Mucosa of descending colon (tissue), 3 donors: ENCODE measurements at regions not wholly inside any gene's neighbourhood (a gene's known extent, or its start where the extent isn't known, plus 50 kb on each side); places are given as distances from the start of the nearest gene placed in this dataset.
"Not testable (repeated sequence)": the region's sequence is repeated elsewhere in the genome, so short reads cannot be mapped to it uniquely, and the experiment has no call there.

Experiments used
- ATAC-seq: fragments of 200-7000 bp; cut with Tn5 transposase; one replicate; pipeline ENCODE4 v1.9.1; 2020; ENCODE audit warnings: mild to moderate bottlenecking, moderate library complexity
- DNase-seq, 3 donors: peaks; one replicate each; pipeline ENCODE4 v3.0.0-alpha.2; 2020
- H3K36me3 ChIP-seq: fragments of 200-600 bp; one replicate; pipeline ENCODE4 v1.8.0; 2021; ENCODE audit warnings: low read depth, mild to moderate bottlenecking
- H3K4me1 ChIP-seq: fragments of 200-600 bp; one replicate; pipeline ENCODE4 v1.8.0; 2021; ENCODE audit warnings: low read depth, mild to moderate bottlenecking
- H3K4me3 ChIP-seq: fragments of 200-600 bp; one replicate; pipeline ENCODE4 v1.8.0; 2021; ENCODE audit warnings: mild to moderate bottlenecking
- H3K9me3 ChIP-seq: fragments of 200-600 bp; one replicate; pipeline ENCODE4 v1.8.0; 2021; ENCODE audit warnings: mild to moderate bottlenecking
- intact Hi-C, 2 donors: fragments of 100-400 bp; cut with DNase I in 1 of 2; cut with micrococcal nuclease in 1 of 2; formaldehyde crosslinking; loops; one replicate each; pipeline versions ENCODE4 v1.11.0 to v1.11.1; 2022; cut with DNase I, micrococcal nuclease
- TF ChIP-seq, protein P1 (sequence below): fragments of 200-600 bp; IDR thresholded peaks from one replicate; pipeline ENCODE4 v1.8.0; 2022; ENCODE audit warnings: antibody characterized with exemption, mild to moderate bottlenecking
- donor health status: DM: no; HTN: no; CAD: no; lungs with moderate emphysema.
- donor health status: DM: no; HTN: no; CAD: no.
- donor health status: DM: no; HTN: yes; CAD: no.

GRCh38 chr6:116994447-116994846 lies 117.4 kb downstream of the RFX6 start:
- Histone ChIP-seq H3K36me3 (no peaks in the 10 kb centered on the region), H3K4me3 (no peak overlapping the region), H3K4me1 (no peaks in the 10 kb centered on the region), H3K9me3 (no peaks in the 10 kb centered on the region)
- TF ChIP-seq, protein P1, sequence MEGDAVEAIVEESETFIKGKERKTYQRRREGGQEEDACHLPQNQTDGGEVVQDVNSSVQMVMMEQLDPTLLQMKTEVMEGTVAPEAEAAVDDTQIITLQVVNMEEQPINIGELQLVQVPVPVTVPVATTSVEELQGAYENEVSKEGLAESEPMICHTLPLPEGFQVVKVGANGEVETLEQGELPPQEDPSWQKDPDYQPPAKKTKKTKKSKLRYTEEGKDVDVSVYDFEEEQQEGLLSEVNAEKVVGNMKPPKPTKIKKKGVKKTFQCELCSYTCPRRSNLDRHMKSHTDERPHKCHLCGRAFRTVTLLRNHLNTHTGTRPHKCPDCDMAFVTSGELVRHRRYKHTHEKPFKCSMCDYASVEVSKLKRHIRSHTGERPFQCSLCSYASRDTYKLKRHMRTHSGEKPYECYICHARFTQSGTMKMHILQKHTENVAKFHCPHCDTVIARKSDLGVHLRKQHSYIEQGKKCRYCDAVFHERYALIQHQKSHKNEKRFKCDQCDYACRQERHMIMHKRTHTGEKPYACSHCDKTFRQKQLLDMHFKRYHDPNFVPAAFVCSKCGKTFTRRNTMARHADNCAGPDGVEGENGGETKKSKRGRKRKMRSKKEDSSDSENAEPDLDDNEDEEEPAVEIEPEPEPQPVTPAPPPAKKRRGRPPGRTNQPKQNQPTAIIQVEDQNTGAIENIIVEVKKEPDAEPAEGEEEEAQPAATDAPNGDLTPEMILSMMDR: no peak
- intact Hi-C loops: no loop called here
- ATAC-seq (no peak), DNase-seq (no peak)

- intact Hi-C loops: no loop called here
Observed at GRCh38 chr6:116996842-116997241, 119.8 kb downstream of the RFX6 start.

DNA sequence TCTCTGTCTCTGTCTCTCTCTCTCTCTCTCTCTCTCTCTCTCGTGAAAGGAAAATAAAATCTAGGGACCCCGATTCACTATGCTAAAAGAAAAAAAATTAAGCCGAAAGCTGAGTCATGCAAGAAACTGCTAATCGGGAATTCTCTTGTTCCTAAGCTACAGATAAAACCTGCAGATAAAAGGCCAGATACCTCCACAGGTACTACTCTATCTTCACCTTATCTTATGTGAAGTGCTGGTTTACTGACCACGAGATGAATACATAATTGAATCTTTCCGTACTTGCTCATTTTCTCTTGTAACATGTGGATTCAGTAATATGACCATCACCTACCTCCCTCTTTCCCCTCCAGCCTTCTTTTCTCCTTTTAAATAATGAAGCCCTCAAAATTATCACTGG lies 120.5 kb downstream of the RFX6 start:
- ATAC-seq (no peak), DNase-seq (no peak)
- Histone ChIP-seq H3K36me3 (no peaks in the 10 kb centered on the region), H3K4me3 (no peak overlapping the region), H3K4me1 (no peaks in the 10 kb centered on the region), H3K9me3 (no peaks in the 10 kb centered on the region)
- TF ChIP-seq, protein P1: no peak
- intact Hi-C loops: no loop called here

More at GRCh38 chr6:116996842-116997241, 119.8 kb downstream of the RFX6 start:
- Histone ChIP-seq H3K4me3 (no peak overlapping the region), H3K4me1 (no peaks in the 10 kb centered on the region), H3K36me3 (no peaks in the 10 kb centered on the region), H3K9me3 (no peaks in the 10 kb centered on the region)
- ATAC-seq: no peak
- TF ChIP-seq, protein P1: no peak
- DNase-seq: no peak

DNA sequence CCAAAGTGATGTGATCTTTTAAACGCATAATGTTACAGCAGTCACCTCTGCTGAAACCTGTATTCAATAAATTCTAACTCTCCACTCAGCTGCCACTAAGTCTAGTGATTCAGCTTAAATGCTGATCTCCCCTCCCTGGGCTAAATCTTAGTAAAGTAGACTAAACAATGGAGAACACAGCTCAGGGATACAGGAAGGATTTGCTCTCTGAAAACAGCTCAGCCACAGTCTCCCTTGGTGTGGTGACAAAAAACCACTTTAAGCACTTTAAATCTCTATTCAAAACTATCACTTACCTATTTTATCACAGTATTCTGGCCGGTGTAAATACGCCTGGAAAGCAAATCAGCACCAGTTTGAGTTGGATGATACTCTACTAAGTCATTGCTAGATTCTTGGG lies 130.6 kb downstream of the RFX6 start:
- TF ChIP-seq, protein P1: no peak
- Histone ChIP-seq H3K4me1 (no peaks in the 10 kb centered on the region), H3K4me3 (no peak overlapping the region), H3K36me3 (no peaks in the 10 kb centered on the region), H3K9me3 (no peaks in the 10 kb centered on the region)
- ATAC-seq (no peak), DNase-seq (no peak)
- intact Hi-C loops: no loop called here

DNA sequence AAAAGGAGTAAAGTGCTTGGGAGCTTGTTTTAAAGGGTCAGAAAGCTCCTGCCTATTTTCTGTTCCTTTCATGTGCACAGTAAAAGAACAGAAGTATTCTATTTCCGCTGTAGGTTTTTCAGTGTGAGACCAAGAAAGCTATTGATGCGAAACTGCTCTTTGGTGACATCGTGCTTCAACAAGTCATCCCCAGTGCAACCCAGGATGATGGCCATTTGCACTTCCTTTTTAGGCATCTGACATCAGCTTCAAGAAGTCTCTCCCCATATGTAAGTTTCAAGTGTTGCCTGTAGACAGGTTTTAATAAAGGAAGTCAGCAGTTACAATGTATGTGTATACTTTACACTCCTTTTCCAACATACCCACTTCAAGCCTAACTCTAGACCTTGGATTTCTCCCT lies 131.6 kb downstream of the RFX6 start:
- Histone ChIP-seq H3K9me3 (no peaks in the 10 kb centered on the region), H3K4me3 (no peak overlapping the region), H3K36me3 (no peaks in the 10 kb centered on the region), H3K4me1 (no peaks in the 10 kb centered on the region)
- no peak for DNase-seq
- no peak for ATAC-seq
- intact Hi-C loops: no loop called here
- TF ChIP-seq, protein P1: no peak

DNA sequence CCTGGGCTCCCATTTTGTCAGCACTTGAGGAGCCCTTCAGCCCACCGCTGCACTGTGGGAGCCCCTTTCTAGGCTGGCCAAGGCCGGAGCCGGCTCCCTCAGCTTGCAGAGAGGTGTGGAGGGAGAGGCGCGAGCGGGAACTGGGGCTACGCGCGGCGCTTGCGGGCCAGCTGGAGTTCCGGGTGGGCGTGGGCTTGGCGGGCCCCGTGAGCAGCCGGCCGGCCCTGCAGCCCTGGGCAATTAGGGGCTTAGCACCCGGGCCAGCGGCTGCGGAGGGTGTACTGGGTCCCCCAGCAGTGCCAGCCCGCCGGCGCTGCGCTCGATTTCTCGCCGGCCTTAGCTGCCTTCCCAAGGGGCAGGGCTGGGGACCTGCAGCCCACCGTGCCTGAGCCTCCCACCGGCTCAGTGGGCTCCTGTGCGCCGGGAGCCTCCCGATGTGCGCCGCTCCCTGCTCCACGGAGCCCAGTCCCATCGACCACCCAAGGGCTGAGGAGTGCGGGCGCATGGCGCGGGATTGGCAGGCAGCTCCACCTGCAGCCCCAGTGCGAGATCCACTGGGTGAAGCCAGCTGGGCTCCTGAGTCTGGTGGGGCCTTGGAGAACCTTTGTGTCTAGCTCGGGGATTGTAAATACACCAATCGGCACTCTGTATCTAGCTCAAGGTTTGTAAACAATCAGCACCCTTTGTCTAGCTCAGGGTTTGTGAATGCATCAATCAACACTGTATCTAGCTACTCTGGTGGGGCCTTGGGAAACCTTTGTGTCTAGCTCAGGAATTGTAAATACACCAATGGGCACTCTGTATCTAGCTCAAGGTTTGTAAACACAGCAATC lies 137.8 kb downstream of the RFX6 start:
- H3K4me3 ChIP-seq, H3K36me3 ChIP-seq, DNase-seq, intact Hi-C loops, H3K9me3 ChIP-seq, H3K4me1 ChIP-seq, ATAC-seq: not testable (repeated sequence)

GRCh38 chr6:117015474-117015804 lies 138.4 kb downstream of the RFX6 start:
- intact Hi-C loops, H3K9me3 ChIP-seq: not testable (repeated sequence)

More at GRCh38 chr6:117015474-117015804, 138.4 kb downstream of the RFX6 start:
- H3K4me3 ChIP-seq, DNase-seq, ATAC-seq, H3K4me1 ChIP-seq, H3K36me3 ChIP-seq: not testable (repeated sequence)
